ENCODE measurements at regions not wholly inside any gene's neighbourhood (a gene's known extent, or its start where the extent isn't known, plus 50 kb on each side); places are given as distances from the start of the nearest gene placed in this dataset.

GRCh38 chr9:86575137-86575536 lies 220.9 kb upstream of the TUT7 start:
- H3K4me1 ChIP-seq (ENCODE audit: control insufficient read depth, insufficient read depth, low read length), result no peaks in the 10 kb centered on the region
- no peak overlapping the region for H3K23ac ChIP-seq (ENCODE audit: low read depth, low read length)
- no peak overlapping the region for H3K14ac ChIP-seq (replicated peaks; ENCODE audit: low read depth, low read length)
- no peak overlapping the region for H3K9ac ChIP-seq (ENCODE audit: low read depth, low read length)
- H2BK5ac ChIP-seq (ENCODE audit: low read depth, low read length, poor library complexity, severe bottlenecking), result no peak overlapping the region
- no peak overlapping the region for H3K27ac ChIP-seq (ENCODE audit: insufficient read depth, low read length)
- H3K4ac ChIP-seq (ENCODE audit: low read depth, low read length), result no peak overlapping the region
- no peaks in the 10 kb centered on the region for H3K9me3 ChIP-seq (ENCODE audit: control insufficient read depth, insufficient read depth, low read length)
- POLR2A ChIA-PET (ENCODE audit: unreplicated experiment), result no interaction called here
- H2AK5ac ChIP-seq (ENCODE audit: low read depth, low read length), result no peak overlapping the region
- H2BK120ac ChIP-seq (ENCODE audit: low read depth, low read length), result no peak overlapping the region
- H4K5ac ChIP-seq (ENCODE audit: low read depth, low read length), result no peak overlapping the region
- H3K27me3 ChIP-seq (ENCODE audit: control insufficient read depth, insufficient read depth, low read length), result no peaks in the 10 kb centered on the region; the same call in 1 of the 2 replicates
- dilution Hi-C loops (cut with HindIII; ENCODE audit: low sequenced_read_pairs, unreplicated experiment) (no loop called here), in situ Hi-C loops (cut with MboI; ENCODE audit: low sequenced_read_pairs) (no loop called here), intact Hi-C loops (cut with micrococcal nuclease) (no loop called here)
- no TSS peak for BruUV-seq (replicated peaks)
- H4K8ac ChIP-seq (ENCODE audit: low read depth in 2 of 2, low read length in 2 of 2), result no peak overlapping the region
- no peaks in the 10 kb centered on the region for H3K79me1 ChIP-seq (ENCODE audit: low read depth in 1 of 2, low read length in 2 of 2)
- H3K36me3 ChIP-seq (ENCODE audit: control insufficient read depth, insufficient read depth, low read length), result no peaks in the 10 kb centered on the region
- TF ChIP-seq RFX5 (IDR thresholded peaks at IDR 0.05; ENCODE audit: low read depth, low read length) (no peak), FOS (IDR thresholded peaks at IDR 0.05; ENCODE audit: low read depth, low read length) (no peak), NFE2L2 (IDR thresholded peaks at IDR 0.05; ENCODE audit: low read depth, low read length) (no peak), CHD1 (IDR thresholded peaks at IDR 0.05; ENCODE audit: low read depth, low read length) (no peak), BHLHE40 (IDR thresholded peaks at IDR 0.05; ENCODE audit: low read depth, low read length) (no peak), SMC3 (IDR thresholded peaks at IDR 0.05; ENCODE audit: low read depth, low read length) (no peak), RCOR1 (IDR thresholded peaks at IDR 0.05; ENCODE audit: insufficient replicate concordance, low read length) (no peak), CTCF (conservative IDR thresholded peaks at IDR 0.05; ENCODE audit: low read depth, low read length) (no peak), MAZ (IDR thresholded peaks at IDR 0.05; ENCODE audit: borderline replicate concordance, low read depth, low read length) (no peak)
- ATAC-seq (ENCODE audit: low read depth) (no peak), DNase-seq (no peak)
- no peak overlapping the region for H2BK15ac ChIP-seq (ENCODE audit: low read depth, low read length)
- H2AFZ ChIP-seq (replicated peaks; ENCODE audit: low read length, poor library complexity), result no peak overlapping the region
- H4K20me1 ChIP-seq (ENCODE audit: insufficient read depth, low read length), result no peaks in the 10 kb centered on the region
- H3K9me1 ChIP-seq (ENCODE audit: insufficient read depth, low read length), result no peaks in the 10 kb centered on the region
- H3K56ac ChIP-seq (ENCODE audit: extremely low read depth, insufficient read depth, low read length), result no peak overlapping the region
- CTCF ChIA-PET, result no interaction called here
- no peak overlapping the region for H3K4me2 ChIP-seq (ENCODE audit: low read depth, low read length)
- no peak overlapping the region for H2BK20ac ChIP-seq (ENCODE audit: low read depth, low read length)
- no peak overlapping the region for H4K91ac ChIP-seq (ENCODE audit: insufficient read depth, low read depth, low read length)
- H3K4me3 ChIP-seq (ENCODE audit: insufficient read depth, low read depth, low read length), result no peak overlapping the region
- H2AK9ac ChIP-seq (replicated peaks; ENCODE audit: low read depth, low read length, poor library complexity), result no peak overlapping the region
- H3K18ac ChIP-seq (ENCODE audit: low read depth, low read length), result no peak overlapping the region
